ENCODE measurements at regions not wholly inside any gene's neighbourhood (a gene's known extent, or its start where the extent isn't known, plus 50 kb on each side); places are given as distances from the start of the nearest gene placed in this dataset.
"Not testable (repeated sequence)": the region's sequence is repeated elsewhere in the genome, so short reads cannot be mapped to it uniquely, and the experiment has no call there.

DNA sequence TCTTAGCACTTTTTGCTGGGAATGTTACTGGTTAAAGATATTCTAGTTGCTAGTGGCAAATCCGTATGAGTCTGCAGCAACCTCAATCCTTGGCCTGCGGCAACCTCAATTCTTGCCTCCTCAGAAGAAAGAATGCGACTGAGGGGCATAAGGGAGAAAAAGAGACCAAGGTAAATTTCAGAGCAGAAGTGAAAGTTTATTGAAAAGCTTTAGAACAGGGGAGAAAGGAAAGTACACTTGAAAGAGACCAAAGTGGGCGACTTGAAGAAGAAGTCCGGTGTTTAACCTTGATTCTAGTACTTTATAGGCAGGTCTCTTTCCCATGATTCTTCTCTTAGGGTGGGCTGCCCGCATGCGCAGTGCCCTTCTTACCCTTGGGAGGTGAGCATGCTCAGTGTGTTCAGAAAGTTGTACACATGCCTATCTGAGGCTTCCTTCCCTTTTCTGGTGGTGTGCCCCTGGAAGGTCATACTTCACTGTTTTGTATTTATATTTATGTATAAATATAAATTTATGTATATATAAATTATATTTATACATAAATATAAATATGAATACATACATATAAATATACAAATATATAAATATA lies 1198.8 kb downstream of the RPIA start:
- not testable (repeated sequence) for H3K9me3 ChIP-seq (ENCODE audit: control insufficient read depth in 1 of 2, low read length in 2 of 2); H3K9ac ChIP-seq (ENCODE audit: low read depth in 1 of 2, low read length in 2 of 2); H3K27me3 ChIP-seq (ENCODE audit: control insufficient read depth in 1 of 2, insufficient read depth in 2 of 2, low read length in 2 of 2)

DNA sequence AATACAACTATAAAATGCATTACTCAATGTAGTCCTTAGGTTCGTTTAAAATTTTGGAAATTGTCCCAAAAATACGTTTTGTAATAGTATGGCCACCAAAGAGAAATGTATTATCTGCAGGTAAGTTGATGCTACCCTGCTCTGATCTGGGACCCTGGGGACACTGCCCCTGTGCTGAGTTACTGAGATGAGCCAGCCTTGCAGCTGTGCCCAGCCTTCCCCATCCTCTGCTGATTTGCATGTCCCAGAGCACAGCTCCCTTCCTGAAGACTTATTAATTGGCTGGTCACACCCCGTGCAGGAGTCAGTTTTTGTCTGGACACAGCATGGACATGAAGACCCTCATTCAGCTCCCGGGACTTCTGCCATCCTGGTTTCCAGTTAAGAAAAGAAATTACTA lies 1203.5 kb downstream of the RPIA start:
- not testable (repeated sequence) for H3K4me1 ChIP-seq (ENCODE audit: control insufficient read depth in 1 of 2, insufficient read depth in 2 of 2, low read length in 2 of 2); H3K27me3 ChIP-seq (ENCODE audit: control insufficient read depth in 1 of 2, insufficient read depth in 2 of 2, low read length in 2 of 2); H3K36me3 ChIP-seq (ENCODE audit: control insufficient read depth in 1 of 2, insufficient read depth in 2 of 2, low read length in 2 of 2); H3K27ac ChIP-seq (ENCODE audit: low read depth, low read length); H3K4me3 ChIP-seq (ENCODE audit: low read depth in 1 of 2, low read length in 2 of 2); H3K9me3 ChIP-seq (ENCODE audit: control insufficient read depth in 1 of 2, low read length in 2 of 2); H3K9ac ChIP-seq (ENCODE audit: low read depth in 1 of 2, low read length in 2 of 2)

More for the DNA sequence above, 1198.8 kb downstream of the RPIA start:
- H3K4me1 ChIP-seq (ENCODE audit: control insufficient read depth in 1 of 2, insufficient read depth in 2 of 2, low read length in 2 of 2); H3K27ac ChIP-seq (ENCODE audit: low read depth, low read length); H3K36me3 ChIP-seq (ENCODE audit: control insufficient read depth in 1 of 2, insufficient read depth in 2 of 2, low read length in 2 of 2); H3K4me3 ChIP-seq (ENCODE audit: low read depth in 1 of 2, low read length in 2 of 2): not testable (repeated sequence)

DNA sequence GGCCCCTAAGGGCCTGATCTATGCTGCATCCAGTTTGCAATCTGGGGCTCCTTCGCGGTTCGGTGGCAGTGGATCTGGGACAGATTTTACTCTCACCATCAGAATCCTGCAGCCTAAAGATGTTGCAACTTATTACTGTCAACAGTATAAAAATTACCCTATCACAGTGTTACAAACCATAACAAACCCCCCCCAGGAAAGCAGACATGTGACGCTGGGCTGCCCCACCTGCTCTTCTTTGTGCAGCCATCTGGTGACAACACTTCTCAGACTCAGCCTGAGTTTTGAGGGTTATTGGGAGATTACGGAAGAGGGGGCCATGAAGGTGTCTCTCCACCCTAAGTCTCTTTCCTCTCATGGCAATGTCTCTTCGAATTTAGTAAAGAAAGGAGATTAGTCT lies 1204.2 kb downstream of the RPIA start:
- not testable (repeated sequence) for H3K4me3 ChIP-seq (ENCODE audit: low read depth in 1 of 2, low read length in 2 of 2); H3K27me3 ChIP-seq (ENCODE audit: control insufficient read depth in 1 of 2, insufficient read depth in 2 of 2, low read length in 2 of 2); H3K36me3 ChIP-seq (ENCODE audit: control insufficient read depth in 1 of 2, insufficient read depth in 2 of 2, low read length in 2 of 2); H3K9me3 ChIP-seq (ENCODE audit: control insufficient read depth in 1 of 2, low read length in 2 of 2); H3K27ac ChIP-seq (ENCODE audit: low read depth, low read length); H3K4me1 ChIP-seq (ENCODE audit: control insufficient read depth in 1 of 2, insufficient read depth in 2 of 2, low read length in 2 of 2); H3K9ac ChIP-seq (ENCODE audit: low read depth in 1 of 2, low read length in 2 of 2)

DNA sequence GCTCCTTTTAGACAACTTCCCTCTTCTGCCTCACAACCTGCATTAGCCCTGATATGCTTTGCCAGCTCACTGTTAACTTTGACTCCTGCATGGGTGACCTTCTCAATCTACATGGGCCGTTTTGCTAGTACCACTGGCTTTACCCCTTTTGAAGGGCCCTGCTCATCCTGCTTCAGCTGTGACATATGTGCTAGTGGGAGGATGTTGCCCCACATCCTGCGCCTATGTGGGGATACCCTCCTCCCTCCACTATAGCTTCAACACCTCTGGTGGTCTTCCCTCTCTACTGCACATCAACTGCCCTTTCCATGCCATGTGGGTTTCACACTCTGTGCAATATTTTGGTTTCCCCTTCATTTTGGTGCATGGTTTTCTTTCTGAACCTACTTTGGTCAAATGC lies 1235.5 kb downstream of the RPIA start:
- not testable (repeated sequence) for H3K9ac ChIP-seq (ENCODE audit: low read depth in 1 of 2, low read length in 2 of 2); H3K9me3 ChIP-seq (ENCODE audit: control insufficient read depth in 1 of 2, low read length in 2 of 2); H3K4me3 ChIP-seq (ENCODE audit: low read depth in 1 of 2, low read length in 2 of 2); H3K36me3 ChIP-seq (ENCODE audit: control insufficient read depth in 1 of 2, insufficient read depth in 2 of 2, low read length in 2 of 2); H3K27me3 ChIP-seq (ENCODE audit: control insufficient read depth in 1 of 2, insufficient read depth in 2 of 2, low read length in 2 of 2); H3K27ac ChIP-seq (ENCODE audit: low read depth, low read length); H3K4me1 ChIP-seq (ENCODE audit: control insufficient read depth in 1 of 2, insufficient read depth in 2 of 2, low read length in 2 of 2)

DNA sequence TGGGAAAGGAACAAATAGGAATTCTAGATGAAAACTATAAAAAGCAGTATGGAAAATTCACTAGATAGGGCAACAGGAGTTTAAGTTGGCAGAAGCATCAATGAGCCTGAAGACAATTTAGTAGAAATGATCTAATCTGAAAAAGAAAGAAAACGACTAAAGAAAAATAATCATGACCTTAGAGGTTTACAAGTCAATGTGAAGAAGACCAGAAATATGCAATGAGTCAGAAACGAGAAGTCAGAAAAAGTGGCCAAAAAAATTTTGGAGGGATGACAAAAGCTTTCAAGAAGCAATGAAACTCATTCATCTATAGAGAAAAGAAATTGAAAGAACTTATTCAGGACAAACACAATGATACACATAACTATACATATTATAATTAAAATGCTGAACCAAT lies 1244.0 kb downstream of the RPIA start:
- H3K4me1 ChIP-seq (ENCODE audit: control insufficient read depth in 1 of 2, insufficient read depth in 2 of 2, low read length in 2 of 2): not testable (repeated sequence)

DNA sequence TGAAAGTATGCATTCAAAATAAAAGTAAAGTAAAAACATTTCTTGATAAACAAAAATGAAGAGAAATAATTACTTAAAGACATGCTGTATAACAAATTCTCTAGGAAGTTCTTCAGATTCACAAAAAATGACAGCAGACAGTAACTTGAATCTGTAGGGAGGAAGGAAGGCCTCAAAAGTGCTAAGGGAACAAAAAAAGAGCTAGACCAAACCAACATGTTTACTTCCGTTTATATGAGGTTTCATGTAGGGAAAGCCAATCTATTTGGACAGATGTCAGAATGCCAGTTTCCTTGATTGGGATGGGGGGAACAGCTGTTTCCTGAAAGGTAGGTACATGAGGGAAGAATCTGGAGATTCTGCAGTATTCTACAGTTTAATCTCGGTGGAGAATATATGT lies 1244.5 kb downstream of the RPIA start:
- not testable (repeated sequence) for H3K9me3 ChIP-seq (ENCODE audit: control insufficient read depth in 1 of 2, low read length in 2 of 2); H3K4me3 ChIP-seq (ENCODE audit: low read depth in 1 of 2, low read length in 2 of 2); H3K36me3 ChIP-seq (ENCODE audit: control insufficient read depth in 1 of 2, insufficient read depth in 2 of 2, low read length in 2 of 2); H3K4me1 ChIP-seq (ENCODE audit: control insufficient read depth in 1 of 2, insufficient read depth in 2 of 2, low read length in 2 of 2); H3K27ac ChIP-seq (ENCODE audit: low read depth, low read length); H3K27me3 ChIP-seq (ENCODE audit: control insufficient read depth in 1 of 2, insufficient read depth in 2 of 2, low read length in 2 of 2); H3K9ac ChIP-seq (ENCODE audit: low read depth in 1 of 2, low read length in 2 of 2)

More for the DNA sequence above, 1244.0 kb downstream of the RPIA start:
- H3K27me3 ChIP-seq (ENCODE audit: control insufficient read depth in 1 of 2, insufficient read depth in 2 of 2, low read length in 2 of 2); H3K4me3 ChIP-seq (ENCODE audit: low read depth in 1 of 2, low read length in 2 of 2); H3K36me3 ChIP-seq (ENCODE audit: control insufficient read depth in 1 of 2, insufficient read depth in 2 of 2, low read length in 2 of 2); H3K27ac ChIP-seq (ENCODE audit: low read depth, low read length); H3K9me3 ChIP-seq (ENCODE audit: control insufficient read depth in 1 of 2, low read length in 2 of 2); H3K9ac ChIP-seq (ENCODE audit: low read depth in 1 of 2, low read length in 2 of 2): not testable (repeated sequence)

DNA sequence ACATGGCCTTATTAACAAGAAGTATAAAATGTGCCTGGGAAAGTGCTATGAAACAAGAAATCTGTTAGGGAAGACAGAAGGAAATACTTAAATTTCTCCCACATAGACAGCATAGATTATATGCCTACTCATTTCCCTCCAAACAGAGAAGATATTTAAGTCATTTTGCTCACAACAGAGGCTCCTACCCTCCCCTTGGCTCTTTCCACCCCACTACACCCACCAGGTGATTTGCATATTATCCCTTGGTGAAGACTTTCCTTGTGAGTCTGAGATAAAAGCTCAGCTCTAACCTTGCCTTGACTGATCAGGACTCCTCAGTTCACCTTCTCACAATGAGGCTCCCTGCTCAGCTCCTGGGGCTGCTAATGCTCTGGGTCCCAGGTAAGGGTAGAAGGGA lies 1245.1 kb downstream of the RPIA start:
- not testable (repeated sequence) for H3K27me3 ChIP-seq (ENCODE audit: control insufficient read depth in 1 of 2, insufficient read depth in 2 of 2, low read length in 2 of 2); H3K9me3 ChIP-seq (ENCODE audit: control insufficient read depth in 1 of 2, low read length in 2 of 2); H3K36me3 ChIP-seq (ENCODE audit: control insufficient read depth in 1 of 2, insufficient read depth in 2 of 2, low read length in 2 of 2); H3K9ac ChIP-seq (ENCODE audit: low read depth in 1 of 2, low read length in 2 of 2); H3K27ac ChIP-seq (ENCODE audit: low read depth, low read length); H3K4me1 ChIP-seq (ENCODE audit: control insufficient read depth in 1 of 2, insufficient read depth in 2 of 2, low read length in 2 of 2); H3K4me3 ChIP-seq (ENCODE audit: low read depth in 1 of 2, low read length in 2 of 2)

DNA sequence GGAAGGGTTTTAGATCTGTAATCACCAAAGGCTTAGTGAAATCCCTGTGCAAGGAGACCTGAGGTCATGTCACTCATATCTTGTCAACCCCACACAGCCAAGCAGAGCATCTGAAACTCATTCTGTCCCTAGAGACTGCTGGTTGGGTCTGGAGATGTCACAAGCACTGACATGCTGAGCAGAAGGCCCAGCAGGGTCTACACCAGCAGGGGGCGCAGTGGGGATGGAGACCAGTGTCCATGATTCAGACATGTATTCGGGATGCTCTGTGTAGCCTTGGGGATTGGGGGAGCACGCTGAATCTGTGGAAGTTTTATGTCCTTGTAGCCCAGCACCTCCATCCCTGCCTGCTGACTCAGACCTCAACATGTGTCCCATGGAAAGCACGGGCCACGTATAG lies 1247.3 kb downstream of the RPIA start:
- not testable (repeated sequence) for H3K9me3 ChIP-seq (ENCODE audit: control insufficient read depth in 1 of 2, low read length in 2 of 2); H3K4me3 ChIP-seq (ENCODE audit: low read depth in 1 of 2, low read length in 2 of 2); H3K27me3 ChIP-seq (ENCODE audit: control insufficient read depth in 1 of 2, insufficient read depth in 2 of 2, low read length in 2 of 2); H3K27ac ChIP-seq (ENCODE audit: low read depth, low read length); H3K36me3 ChIP-seq (ENCODE audit: control insufficient read depth in 1 of 2, insufficient read depth in 2 of 2, low read length in 2 of 2); H3K4me1 ChIP-seq (ENCODE audit: control insufficient read depth in 1 of 2, insufficient read depth in 2 of 2, low read length in 2 of 2); H3K9ac ChIP-seq (ENCODE audit: low read depth in 1 of 2, low read length in 2 of 2)

DNA sequence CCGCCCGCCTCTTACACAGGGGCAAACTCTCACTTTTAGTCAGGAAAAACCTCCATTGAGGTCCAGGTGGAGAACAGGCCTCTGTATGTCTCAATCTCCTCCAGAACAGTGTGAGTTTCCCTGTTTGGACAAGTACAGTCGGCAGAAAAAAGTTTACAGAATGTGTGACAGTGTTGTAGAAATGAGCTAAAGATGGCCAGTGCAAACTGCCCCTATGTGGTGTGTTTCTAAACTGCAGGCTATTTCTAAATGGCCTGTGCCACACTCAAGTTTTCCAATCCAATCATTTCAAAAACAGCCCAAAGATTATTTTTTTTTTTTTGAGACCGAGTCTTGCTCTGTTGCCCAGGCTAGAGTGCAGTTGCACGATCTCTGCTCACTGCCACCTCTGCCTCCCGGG lies 1252.8 kb downstream of the RPIA start:
- not testable (repeated sequence) for H3K4me1 ChIP-seq (ENCODE audit: control insufficient read depth in 1 of 2, insufficient read depth in 2 of 2, low read length in 2 of 2); H3K36me3 ChIP-seq (ENCODE audit: control insufficient read depth in 1 of 2, insufficient read depth in 2 of 2, low read length in 2 of 2); H3K9me3 ChIP-seq (ENCODE audit: control insufficient read depth in 1 of 2, low read length in 2 of 2); H3K27me3 ChIP-seq (ENCODE audit: control insufficient read depth in 1 of 2, insufficient read depth in 2 of 2, low read length in 2 of 2); H3K9ac ChIP-seq (ENCODE audit: low read depth in 1 of 2, low read length in 2 of 2); H3K4me3 ChIP-seq (ENCODE audit: low read depth in 1 of 2, low read length in 2 of 2); H3K27ac ChIP-seq (ENCODE audit: low read depth, low read length)

DNA sequence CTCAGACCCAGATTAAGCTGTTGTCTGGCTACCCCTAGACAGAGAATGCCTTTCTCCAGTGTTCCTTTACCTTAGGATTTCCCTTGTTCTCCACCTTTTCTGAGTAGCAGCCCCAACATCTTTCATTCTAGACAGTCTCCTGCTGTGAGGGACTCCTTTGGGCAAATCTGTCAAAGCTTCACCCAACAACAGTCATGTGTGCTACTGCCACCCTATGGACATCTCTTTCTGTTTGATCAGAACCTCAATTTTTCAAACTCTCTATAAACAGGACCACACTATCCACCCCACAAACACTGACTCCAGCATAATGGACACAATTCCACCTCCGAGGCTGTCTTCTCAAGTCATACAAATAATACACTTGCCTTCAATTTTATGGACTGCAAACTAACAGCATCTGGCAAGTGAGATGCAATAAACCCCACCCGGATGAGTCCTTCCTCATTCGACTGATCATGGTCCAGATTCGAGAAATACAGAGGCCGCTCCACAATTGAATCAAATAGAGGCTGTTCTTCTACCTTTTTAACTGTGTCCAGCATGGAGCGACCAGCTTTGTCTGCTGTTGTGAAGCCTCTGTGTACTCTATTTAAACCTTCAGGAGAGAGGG lies 1253.6 kb downstream of the RPIA start:
- not testable (repeated sequence) for H3K9me3 ChIP-seq (ENCODE audit: control insufficient read depth in 1 of 2, low read length in 2 of 2); H3K4me1 ChIP-seq (ENCODE audit: control insufficient read depth in 1 of 2, insufficient read depth in 2 of 2, low read length in 2 of 2); H3K27me3 ChIP-seq (ENCODE audit: control insufficient read depth in 1 of 2, insufficient read depth in 2 of 2, low read length in 2 of 2); H3K9ac ChIP-seq (ENCODE audit: low read depth in 1 of 2, low read length in 2 of 2); H3K27ac ChIP-seq (ENCODE audit: low read depth, low read length); H3K36me3 ChIP-seq (ENCODE audit: control insufficient read depth in 1 of 2, insufficient read depth in 2 of 2, low read length in 2 of 2); H3K4me3 ChIP-seq (ENCODE audit: low read depth in 1 of 2, low read length in 2 of 2)

Data from duodenal mucosa (tissue), 2 donors.